Umbilical cord (tissue), 1 donor: ENCODE measurements at regions not wholly inside any gene's neighbourhood (a gene's known extent, or its start where the extent isn't known, plus 50 kb on each side); places are given as distances from the start of the nearest gene placed in this dataset.
"Not testable (repeated sequence)": the region's sequence is repeated elsewhere in the genome, so short reads cannot be mapped to it uniquely, and the experiment has no call there.

Experiments used
- DNase-seq: peaks from one replicate; pipeline ENCODE4 v3.0.0-alpha.2; 2015; ENCODE audit warnings: low spot score

GRCh38 chr21:19981938-19982337 is 1016.3 kb upstream of the NCAM2 start:
- DNase-seq: no peak

- no peak for DNase-seq
Measured at GRCh38 chr21:19986396-19986795, 1011.8 kb upstream of the NCAM2 start.

GRCh38 chr21:19987671-19988070 is 1010.5 kb upstream of the NCAM2 start:
- DNase-seq: no peak

- DNase-seq: no peak
Measured at GRCh38 chr21:19992540-19992939, 1005.7 kb upstream of the NCAM2 start.

- peak; percentile 2 for DNase-seq
Measured at GRCh38 chr21:19993268-19993667, 1004.9 kb upstream of the NCAM2 start.

GRCh38 chr21:19995253-19995652 is 1003.0 kb upstream of the NCAM2 start:
- no peak for DNase-seq

GRCh38 chr21:19998453-19998852 is 999.8 kb upstream of the NCAM2 start:
- no peak for DNase-seq

GRCh38 chr21:19999369-20000272 is 998.6 kb upstream of the NCAM2 start:
- DNase-seq: peak; percentile 1

- no peak for DNase-seq
Measured at GRCh38 chr21:20004367-20004766, 993.8 kb upstream of the NCAM2 start.

GRCh38 chr21:20010691-20011200 is 987.5 kb upstream of the NCAM2 start:
- DNase-seq: no peak

- no peak for DNase-seq
Measured at GRCh38 chr21:20013851-20014250, 984.4 kb upstream of the NCAM2 start.

- DNase-seq: no peak
Measured at GRCh38 chr21:20016435-20017005, 981.7 kb upstream of the NCAM2 start.

- no peak for DNase-seq
Measured at GRCh38 chr21:20020026-20020425, 978.2 kb upstream of the NCAM2 start.

GRCh38 chr21:20023193-20023592 is 975.0 kb upstream of the NCAM2 start:
- no peak for DNase-seq

GRCh38 chr21:20024741-20025140 is 973.5 kb upstream of the NCAM2 start:
- DNase-seq: no peak

- DNase-seq: no peak
Measured at GRCh38 chr21:20026543-20026942, 971.7 kb upstream of the NCAM2 start.

GRCh38 chr21:20030390-20030789 is 967.8 kb upstream of the NCAM2 start:
- DNase-seq: no peak

- DNase-seq: no peak
Measured at GRCh38 chr21:20031807-20032206, 966.4 kb upstream of the NCAM2 start.

- DNase-seq: peak; percentile 24
Measured at GRCh38 chr21:20040768-20041167, 957.4 kb upstream of the NCAM2 start.

- DNase-seq: no peak
Measured at GRCh38 chr21:20045197-20045596, 953.0 kb upstream of the NCAM2 start.

GRCh38 chr21:20048130-20048837 is 949.9 kb upstream of the NCAM2 start:
- not testable (repeated sequence) for DNase-seq

GRCh38 chr21:20083336-20083735 is 914.9 kb upstream of the NCAM2 start:
- no peak for DNase-seq
